ENCODE measurements at regions not wholly inside any gene's neighbourhood (a gene's known extent, or its start where the extent isn't known, plus 50 kb on each side); places are given as distances from the start of the nearest gene placed in this dataset.

GRCh38 chr6:19664050-19664449 is 173.1 kb upstream of the ID4 start (continued):
- TF ChIP-seq, protein P1, sequence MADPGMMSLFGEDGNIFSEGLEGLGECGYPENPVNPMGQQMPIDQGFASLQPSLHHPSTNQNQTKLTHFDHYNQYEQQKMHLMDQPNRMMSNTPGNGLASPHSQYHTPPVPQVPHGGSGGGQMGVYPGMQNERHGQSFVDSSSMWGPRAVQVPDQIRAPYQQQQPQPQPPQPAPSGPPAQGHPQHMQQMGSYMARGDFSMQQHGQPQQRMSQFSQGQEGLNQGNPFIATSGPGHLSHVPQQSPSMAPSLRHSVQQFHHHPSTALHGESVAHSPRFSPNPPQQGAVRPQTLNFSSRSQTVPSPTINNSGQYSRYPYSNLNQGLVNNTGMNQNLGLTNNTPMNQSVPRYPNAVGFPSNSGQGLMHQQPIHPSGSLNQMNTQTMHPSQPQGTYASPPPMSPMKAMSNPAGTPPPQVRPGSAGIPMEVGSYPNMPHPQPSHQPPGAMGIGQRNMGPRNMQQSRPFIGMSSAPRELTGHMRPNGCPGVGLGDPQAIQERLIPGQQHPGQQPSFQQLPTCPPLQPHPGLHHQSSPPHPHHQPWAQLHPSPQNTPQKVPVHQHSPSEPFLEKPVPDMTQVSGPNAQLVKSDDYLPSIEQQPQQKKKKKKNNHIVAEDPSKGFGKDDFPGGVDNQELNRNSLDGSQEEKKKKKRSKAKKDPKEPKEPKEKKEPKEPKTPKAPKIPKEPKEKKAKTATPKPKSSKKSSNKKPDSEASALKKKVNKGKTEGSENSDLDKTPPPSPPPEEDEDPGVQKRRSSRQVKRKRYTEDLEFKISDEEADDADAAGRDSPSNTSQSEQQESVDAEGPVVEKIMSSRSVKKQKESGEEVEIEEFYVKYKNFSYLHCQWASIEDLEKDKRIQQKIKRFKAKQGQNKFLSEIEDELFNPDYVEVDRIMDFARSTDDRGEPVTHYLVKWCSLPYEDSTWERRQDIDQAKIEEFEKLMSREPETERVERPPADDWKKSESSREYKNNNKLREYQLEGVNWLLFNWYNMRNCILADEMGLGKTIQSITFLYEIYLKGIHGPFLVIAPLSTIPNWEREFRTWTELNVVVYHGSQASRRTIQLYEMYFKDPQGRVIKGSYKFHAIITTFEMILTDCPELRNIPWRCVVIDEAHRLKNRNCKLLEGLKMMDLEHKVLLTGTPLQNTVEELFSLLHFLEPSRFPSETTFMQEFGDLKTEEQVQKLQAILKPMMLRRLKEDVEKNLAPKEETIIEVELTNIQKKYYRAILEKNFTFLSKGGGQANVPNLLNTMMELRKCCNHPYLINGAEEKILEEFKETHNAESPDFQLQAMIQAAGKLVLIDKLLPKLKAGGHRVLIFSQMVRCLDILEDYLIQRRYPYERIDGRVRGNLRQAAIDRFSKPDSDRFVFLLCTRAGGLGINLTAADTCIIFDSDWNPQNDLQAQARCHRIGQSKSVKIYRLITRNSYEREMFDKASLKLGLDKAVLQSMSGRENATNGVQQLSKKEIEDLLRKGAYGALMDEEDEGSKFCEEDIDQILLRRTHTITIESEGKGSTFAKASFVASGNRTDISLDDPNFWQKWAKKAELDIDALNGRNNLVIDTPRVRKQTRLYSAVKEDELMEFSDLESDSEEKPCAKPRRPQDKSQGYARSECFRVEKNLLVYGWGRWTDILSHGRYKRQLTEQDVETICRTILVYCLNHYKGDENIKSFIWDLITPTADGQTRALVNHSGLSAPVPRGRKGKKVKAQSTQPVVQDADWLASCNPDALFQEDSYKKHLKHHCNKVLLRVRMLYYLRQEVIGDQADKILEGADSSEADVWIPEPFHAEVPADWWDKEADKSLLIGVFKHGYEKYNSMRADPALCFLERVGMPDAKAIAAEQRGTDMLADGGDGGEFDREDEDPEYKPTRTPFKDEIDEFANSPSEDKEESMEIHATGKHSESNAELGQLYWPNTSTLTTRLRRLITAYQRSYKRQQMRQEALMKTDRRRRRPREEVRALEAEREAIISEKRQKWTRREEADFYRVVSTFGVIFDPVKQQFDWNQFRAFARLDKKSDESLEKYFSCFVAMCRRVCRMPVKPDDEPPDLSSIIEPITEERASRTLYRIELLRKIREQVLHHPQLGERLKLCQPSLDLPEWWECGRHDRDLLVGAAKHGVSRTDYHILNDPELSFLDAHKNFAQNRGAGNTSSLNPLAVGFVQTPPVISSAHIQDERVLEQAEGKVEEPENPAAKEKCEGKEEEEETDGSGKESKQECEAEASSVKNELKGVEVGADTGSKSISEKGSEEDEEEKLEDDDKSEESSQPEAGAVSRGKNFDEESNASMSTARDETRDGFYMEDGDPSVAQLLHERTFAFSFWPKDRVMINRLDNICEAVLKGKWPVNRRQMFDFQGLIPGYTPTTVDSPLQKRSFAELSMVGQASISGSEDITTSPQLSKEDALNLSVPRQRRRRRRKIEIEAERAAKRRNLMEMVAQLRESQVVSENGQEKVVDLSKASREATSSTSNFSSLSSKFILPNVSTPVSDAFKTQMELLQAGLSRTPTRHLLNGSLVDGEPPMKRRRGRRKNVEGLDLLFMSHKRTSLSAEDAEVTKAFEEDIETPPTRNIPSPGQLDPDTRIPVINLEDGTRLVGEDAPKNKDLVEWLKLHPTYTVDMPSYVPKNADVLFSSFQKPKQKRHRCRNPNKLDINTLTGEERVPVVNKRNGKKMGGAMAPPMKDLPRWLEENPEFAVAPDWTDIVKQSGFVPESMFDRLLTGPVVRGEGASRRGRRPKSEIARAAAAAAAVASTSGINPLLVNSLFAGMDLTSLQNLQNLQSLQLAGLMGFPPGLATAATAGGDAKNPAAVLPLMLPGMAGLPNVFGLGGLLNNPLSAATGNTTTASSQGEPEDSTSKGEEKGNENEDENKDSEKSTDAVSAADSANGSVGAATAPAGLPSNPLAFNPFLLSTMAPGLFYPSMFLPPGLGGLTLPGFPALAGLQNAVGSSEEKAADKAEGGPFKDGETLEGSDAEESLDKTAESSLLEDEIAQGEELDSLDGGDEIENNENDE (IDR thresholded peaks at IDR 0.05; ENCODE audit: insufficient replicate concordance, low read length) = no peak
- TF ChIP-seq YY1 (IDR thresholded peaks at IDR 0.05; ENCODE audit: low read depth, low read length) (no peak), POU5F1 (IDR thresholded peaks at IDR 0.05; ENCODE audit: low read depth, low read length) (no peak), CTBP2 (IDR thresholded peaks at IDR 0.05; ENCODE audit: borderline replicate concordance, insufficient read depth, insufficient read length, low read length) (no peak), NRF1 (IDR thresholded peaks at IDR 0.05; ENCODE audit: low read depth, low read length) (no peak), KDM1A (IDR thresholded peaks at IDR 0.05; ENCODE audit: borderline replicate concordance, low read length) (no peak), ZNF274 (IDR thresholded peaks at IDR 0.05; ENCODE audit: borderline replicate concordance, extremely low read depth, low read length) (no peak), RBBP5 (IDR thresholded peaks at IDR 0.05; ENCODE audit: borderline replicate concordance, low read depth, low read length) (no peak), CREB1 (IDR thresholded peaks at IDR 0.05) (no peak)
- TF ChIP-seq, protein P2, sequence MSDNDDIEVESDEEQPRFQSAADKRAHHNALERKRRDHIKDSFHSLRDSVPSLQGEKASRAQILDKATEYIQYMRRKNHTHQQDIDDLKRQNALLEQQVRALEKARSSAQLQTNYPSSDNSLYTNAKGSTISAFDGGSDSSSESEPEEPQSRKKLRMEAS (IDR thresholded peaks at IDR 0.05) = no peak

All from H1 (cell line).